DMS 273 treated with DMSO at 0.1 percent for 48 hours (cell line): ENCODE measurements at regions not wholly inside any gene's neighbourhood (a gene's known extent, or its start where the extent isn't known, plus 50 kb on each side); places are given as distances from the start of the nearest gene placed in this dataset.

ENCODE experiments used
- DNase-seq: peaks from one replicate; lab custom pipeline; 2025; lab: John Stamatoyannopoulos, UW

DNA sequence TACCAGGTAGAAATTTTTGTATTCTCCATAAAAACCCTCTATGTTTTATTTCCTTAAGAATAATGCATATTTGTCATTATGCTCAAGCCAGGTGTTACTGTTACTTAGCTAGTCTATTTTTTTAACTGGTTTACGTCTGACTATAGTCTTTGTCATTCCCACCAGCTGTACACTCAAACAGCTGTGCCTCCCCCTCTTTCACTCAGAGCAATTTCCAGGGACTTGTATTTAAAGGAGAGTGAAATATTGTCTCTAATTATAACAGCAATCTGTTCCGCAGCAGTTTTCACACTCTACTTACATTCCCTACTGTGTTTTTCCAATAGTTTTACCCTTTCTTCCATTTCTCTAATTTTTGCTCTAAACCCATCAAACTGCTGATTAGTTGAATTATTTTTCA is 813.6 kb upstream of the MIR17HG start:
- no peak for DNase-seq

DNA sequence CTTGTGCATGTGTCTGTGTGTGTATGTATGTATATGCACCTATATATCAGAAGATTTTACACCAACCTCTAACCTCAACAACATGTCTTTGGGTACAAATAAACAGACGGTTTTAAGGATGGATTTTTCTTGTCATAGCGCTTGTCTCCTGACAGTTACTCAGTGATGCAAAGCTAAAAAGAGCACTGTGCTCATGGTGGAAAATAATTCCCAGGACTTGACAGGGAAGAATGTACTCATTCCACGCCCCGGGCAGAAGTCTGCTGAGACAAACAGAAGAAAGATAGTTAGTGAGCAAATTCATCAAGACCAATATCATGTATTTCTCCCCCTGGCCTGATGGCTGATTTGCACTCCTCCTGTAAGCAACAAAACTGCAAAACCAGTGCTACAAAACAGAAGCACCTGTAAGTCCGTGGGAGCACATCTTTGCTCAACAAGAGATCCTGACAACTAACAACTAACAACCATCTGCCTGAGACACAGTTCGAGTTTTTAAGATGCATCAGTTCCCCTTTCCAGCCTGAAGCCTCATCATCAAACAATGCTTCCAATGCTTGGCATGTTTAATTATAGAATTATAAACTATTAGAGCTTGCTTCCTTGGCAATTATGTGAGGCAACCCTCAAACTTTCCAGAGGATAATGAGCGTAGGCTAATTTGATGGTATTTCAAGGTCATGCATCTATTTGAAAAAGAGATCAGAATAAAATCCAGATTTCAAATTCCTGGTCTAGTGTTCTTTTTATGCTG is 812.7 kb upstream of the MIR17HG start:
- no peak for DNase-seq

DNA sequence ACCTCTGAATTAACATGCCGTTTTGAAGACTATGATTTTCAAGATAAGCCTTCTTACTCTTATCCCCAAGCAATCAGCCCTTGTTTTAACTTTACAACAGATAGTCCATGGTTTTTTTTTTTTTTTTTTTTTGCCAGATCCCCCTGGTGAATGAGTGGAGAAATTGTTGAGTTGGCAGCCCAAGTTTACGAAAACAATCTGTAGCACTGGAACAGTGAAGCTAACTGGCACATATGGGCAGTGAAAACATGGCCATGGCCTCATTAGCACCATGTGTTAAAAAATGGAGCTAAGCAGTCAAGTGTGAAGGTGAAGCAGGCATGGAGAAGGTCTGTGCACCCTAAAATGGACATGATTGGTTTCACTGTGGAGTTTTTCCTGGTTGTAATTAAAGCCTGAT is 812.1 kb upstream of the MIR17HG start:
- DNase-seq, result no peak

DNA sequence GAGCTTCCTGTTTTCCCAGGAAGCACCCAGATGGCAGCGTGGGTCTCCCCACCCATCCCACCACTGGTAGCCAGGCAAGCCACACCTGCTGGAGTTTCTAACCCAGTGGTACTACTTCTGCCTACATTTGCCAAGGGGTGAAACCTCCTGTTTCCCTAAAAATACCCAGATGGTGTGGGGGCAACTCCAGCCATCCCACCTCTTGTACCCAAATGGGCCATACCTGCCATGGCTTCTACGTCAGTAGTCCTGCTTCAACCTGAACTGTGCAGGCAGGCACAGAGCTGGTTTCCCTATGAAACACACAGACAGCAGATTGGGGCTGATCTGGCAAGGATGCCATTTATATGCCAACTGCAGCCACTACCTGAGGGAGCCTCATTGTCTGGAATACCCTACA is 809.4 kb upstream of the MIR17HG start:
- DNase-seq, result no peak

DNA sequence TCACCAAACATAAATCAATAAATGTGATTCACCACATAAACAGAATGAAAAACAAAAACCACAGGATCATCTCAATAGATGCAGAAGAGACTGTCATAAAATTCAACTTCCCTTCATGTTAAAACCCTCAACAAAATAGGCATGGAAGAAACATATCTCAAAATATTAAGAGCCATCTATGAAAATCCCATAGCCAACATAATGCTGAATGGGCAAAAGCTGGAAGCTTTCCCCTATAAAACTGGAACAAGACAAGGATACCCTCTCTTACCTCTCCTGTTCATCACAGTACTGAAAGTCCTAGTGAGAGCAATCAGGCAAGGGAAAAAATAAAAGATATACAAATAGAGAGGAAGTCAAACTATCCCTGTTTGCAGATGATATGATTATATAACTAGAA is 806.1 kb upstream of the MIR17HG start:
- DNase-seq, result no peak

DNA sequence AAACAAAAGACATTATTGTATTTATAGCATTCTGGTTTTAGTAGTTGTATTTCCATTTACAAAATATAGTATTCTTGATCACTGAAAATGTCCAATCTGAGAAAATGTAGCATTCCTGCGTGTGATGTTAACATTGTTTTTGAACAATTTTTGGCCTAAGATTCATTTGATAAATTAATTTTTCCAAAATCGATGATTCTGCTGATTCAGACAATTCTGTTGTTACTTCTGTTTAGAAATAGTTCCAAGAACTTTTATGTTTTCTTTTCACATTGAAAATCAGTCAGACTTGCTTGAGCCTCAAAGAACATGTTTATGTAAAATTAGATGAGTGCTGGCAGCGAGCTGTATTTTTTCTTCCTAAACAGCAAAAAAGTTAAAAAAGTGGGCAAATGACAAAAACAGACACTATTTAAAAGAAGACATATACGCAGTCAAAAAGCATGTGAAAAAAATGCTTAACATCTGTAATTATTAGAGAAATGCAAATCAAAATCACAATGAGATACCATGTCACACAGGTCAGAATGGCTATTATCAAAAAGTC is 804.5 kb upstream of the MIR17HG start:
- no peak for DNase-seq

DNA sequence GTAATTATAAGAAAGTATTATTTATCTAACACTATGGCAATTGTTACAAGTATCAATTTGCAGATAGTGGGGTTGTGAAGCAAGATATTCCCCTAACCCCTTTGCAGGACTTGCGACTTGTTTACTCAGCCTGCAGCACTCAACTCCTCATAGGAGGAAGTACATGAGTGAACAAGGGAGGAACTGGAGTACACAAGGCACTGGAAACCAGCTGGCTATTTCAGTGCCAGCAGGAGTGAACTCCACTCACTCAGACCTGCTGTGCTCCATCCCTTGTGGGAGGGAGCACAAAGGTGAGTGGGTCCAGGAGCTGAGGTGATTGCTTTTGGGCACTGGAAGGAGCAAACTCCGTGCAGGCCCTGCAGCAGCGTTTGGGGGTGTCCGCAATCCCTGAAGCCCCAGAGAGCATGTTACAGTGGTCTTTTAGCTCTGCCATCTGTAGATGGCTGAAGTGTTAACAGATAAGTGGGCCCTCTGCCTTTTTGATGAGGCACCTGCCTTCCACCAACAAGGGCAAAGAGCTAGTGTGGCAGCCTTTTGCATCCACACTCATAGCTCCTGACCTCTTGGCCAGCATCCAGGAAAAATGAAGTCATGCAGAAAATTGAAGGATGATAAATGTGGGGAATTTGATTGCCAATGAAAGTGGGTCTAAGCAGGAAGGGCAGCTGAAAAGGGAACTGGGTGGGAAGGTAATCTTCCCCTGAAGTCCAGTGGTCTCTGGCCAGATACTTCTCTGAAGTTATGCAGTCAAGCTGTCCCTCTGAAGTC is 802.2 kb upstream of the MIR17HG start:
- no peak for DNase-seq

DNA sequence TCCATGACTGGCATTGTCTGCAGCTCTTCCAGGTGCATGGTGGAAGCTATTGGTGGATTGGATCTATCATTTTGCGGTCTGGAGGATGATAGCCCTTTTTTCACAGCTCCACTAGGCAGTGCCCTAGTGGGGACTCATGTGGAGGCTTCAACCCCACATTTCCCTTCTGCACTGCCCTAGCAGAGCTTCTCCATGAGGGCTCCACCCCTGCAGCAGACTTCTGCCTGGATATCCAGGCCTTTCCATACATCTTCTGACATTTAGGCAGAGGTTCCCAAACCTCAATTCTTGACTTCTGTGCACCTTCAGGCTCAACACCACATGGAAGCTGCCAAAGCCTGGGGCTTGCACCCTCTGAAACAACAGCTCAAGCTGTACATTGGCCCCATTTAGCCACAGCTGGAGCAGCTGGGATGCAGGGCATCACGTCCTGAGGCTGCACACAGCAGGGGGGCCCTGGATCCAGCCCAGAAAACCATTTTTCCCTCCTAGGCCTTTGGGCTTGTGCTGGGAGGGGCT is 800.2 kb upstream of the MIR17HG start:
- DNase-seq, result no peak

DNA sequence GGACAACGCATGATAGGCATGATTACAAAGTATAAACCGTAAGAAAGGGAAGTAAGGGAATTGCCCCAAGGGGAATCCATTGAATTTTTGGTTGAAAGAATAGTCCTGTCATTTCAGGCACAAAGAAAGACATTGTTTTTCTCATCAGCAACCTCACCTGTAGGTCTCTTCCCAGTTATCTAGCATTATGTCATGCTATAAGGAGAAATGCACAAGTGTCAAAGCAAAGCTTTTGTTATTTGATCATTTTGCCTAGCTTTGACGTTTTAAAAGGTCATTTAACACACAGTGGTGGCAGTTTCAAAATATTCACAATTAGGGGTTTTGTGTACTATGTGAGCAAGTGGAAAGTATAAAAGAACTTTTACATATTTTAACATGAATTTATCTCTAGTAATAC is 796.2 kb upstream of the MIR17HG start:
- DNase-seq, result no peak

DNA sequence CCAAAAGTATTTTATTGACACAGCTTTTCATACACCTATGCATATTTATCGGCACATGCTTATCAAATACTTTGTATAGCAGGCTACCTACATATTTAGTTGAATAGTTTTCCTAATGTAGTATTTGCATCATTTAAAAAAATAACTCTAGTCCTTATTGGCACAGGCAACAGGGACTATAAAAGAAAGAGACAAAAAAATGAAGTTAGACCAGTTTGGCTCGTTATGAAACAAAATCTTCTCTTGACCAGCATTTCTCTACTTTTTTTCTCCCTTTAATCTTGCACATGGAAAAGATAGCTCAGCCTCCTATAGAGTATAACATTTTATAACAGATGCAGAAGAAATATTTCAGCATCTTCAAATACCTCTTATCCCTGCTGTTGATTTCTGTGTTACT is 794.8 kb upstream of the MIR17HG start:
- no peak for DNase-seq

DNA sequence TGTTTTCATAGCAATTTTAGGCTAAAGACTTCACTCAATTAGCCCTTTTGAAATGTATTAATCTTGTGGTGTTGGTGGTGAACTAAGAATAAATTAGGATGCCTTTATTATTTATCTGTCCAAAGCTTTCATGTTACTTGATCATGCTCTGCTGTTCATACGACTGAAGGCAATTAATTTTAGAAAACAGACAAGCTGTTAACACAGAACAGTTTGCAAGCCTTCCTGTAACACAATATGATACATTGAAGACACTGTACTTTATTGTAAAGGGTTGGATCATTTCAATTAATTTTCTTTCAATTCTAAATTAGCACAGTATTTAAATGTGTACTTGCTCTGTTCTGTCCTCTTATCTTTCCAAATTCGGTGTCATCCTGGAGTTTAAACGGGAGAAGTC is 794.3 kb upstream of the MIR17HG start:
- DNase-seq, result no peak

DNA sequence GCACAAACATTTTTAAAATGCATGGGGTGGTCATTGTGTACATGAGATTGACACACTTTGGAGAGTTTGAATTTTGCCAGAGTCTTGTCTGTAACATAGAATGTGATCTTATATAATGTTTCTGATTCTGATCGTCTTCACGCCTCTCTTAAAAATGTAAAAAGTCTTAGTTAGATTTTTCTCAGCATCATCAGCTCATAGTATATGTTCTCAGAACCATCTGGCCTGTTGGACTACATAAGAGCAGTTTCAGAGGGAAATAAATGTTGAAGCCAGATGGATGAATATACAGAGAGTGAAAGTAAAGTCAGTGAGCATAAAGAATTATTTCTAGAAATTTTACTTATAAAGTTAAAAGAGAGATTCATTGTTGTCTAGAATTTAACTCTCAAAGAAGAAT is 789.9 kb upstream of the MIR17HG start:
- DNase-seq, result no peak

DNA sequence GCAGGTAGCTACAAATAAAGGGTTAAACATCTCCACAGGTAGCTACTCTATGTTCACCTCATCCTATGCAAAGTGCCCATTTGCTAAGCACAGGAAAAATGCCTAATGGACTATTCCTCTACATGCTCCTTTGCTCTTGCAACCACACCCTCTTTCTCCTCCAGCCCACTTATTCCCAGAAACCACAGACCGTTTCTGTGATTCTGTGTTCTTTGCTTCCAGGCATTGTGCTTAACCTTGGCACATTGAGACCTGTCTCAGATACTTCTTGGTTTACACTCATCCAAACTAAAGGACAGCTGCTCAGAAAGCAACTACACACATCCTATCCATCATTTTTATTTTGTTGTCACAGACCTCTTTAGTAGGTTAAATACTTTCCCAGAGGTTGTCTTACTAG is 785.0 kb upstream of the MIR17HG start:
- DNase-seq, result no peak

DNA sequence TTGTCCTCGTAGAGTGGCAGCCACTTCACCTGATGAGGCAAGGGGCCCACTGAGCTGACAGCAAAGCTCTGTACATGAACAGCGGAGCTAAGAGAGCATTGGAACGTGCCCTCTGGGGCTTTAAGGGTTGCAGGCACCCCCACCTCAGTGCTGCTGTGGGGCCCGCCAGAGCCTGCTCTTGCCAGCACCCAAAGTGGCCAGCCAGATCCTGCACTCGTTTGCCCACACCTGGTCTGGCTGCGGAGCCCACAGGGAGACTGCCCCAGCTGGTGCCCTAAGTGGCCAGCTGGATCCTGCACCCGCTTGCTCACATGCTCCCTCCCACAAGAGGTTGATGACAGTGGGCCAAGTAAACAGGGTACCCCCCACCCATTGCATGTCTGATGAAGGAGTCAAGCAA is 783.4 kb upstream of the MIR17HG start:
- no peak for DNase-seq

DNA sequence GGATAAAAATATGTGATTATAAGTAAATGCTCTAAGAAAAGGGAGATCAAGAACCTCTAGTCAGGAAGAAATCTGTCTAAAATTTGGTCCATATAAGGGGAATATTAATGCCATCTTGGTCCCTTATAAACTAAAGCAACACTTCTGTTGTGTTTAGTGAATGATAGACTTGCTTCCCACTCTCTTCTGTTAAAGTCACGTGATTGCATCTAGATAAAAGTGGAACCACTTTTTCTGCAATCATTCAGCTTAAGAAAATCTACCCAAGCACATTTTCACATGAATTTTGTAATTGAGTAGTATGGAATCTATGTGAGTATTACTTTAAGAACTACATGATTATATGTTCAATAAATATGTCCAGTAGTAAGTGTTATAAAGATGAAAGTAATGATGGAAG is 782.9 kb upstream of the MIR17HG start:
- no peak for DNase-seq

DNA sequence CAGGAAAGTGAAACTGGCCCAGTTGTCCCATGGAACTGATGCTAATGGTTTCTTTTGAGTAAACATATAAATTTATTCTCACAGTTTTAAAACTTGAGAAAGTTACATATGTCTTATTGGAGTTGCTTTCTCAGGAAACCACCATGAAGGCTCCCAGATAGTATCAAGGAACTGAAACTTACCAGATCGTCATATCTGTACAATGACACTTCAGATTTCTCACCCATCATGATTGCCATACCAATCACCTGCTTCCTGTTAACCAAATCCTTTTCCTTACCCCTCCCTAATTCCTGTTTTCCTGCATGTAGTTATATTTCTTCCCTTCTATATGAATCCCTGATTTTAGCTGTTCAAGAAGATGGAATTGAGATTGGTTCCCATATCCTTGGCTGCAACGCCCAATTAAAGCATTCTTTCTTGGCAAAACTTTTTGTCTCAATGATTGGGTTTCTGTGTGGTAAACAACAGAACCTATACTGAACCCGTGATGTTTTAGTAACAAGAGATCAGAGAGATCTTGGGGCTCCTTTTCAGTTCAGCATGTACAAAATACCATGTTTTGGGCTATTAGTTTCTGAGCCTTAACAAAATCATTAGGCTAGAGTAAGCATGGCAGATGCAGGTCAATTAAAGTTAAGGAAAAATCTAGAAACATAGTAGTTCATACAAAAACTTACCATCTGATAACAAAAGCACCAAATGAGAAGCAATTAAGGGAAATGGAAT is 781.3 kb upstream of the MIR17HG start:
- DNase-seq, result no peak

DNA sequence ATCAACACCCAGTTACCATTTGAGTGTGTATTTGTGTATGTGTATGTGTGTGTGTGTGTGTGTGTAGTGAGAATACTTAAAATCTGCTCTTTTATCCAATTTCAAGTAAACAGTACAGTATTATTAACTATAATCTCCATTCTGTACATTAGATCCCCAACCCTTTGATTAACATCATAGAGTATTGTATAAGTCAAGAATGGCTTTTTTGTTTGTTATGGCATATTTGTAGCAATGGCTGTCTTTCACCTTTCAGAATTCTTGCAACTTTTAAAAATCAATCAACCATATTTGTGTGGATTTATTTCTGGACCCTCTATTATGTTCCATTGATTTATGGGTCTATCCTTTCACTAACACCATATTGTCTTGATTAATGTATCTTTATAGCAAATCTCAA is 779.3 kb upstream of the MIR17HG start:
- no peak for DNase-seq

DNA sequence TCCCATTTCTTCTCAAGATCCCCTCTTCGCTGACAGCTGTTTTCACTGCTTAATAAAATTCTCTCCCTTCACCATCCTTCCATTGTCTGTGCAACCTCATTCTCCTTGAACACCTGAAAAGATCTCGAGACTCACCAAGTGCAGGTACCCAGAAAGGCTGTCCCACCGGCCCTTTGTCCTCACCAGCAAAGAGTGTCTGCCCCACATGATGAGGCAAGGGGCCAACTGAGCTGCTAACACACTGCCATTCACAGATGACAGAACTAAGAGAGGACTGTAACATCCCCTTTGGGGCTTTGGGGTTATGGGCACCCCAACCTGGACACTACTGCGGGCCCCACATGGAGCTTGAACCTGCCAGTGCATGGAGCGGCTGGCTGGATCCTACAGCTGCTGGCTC is 771.4 kb upstream of the MIR17HG start:
- DNase-seq, result no peak

DNA sequence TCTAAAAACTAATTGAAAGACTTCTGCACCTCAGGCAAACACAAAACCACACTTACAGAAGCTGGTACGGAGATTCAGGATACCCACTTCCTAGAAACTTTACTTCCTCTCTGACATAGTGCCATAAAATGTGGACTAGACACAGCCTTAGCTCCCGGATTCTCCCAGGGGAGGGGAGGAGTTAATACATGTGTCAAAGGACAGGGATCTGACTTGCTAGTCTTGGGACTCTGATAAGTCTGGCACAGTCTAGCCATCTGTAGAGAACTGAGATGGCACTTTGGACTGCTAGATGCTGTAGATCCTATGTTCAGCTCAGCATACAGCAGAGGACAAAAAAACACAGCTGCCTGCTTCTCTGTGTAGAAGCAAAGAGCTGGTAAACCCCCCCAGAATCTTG is 769.8 kb upstream of the MIR17HG start:
- DNase-seq, result no peak

DNA sequence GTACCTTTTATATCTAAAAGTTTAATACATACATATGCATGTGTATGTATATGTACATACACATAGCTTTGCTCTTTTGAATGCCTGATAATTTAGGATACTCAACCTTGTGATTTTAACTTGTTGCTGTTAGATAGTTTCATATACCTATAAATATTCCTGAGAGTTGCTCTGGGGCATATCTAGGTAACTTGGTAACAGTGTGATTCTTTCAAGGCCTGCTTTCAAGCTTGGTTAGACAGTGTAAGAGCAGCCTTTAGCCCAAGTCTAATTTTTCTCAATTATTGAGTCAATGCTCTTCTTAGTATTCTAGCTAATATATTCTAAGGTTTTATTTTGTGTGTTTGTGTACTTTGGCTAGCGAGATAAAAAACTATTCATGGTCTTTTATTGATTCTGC is 762.1 kb upstream of the MIR17HG start:
- no peak for DNase-seq

DNA sequence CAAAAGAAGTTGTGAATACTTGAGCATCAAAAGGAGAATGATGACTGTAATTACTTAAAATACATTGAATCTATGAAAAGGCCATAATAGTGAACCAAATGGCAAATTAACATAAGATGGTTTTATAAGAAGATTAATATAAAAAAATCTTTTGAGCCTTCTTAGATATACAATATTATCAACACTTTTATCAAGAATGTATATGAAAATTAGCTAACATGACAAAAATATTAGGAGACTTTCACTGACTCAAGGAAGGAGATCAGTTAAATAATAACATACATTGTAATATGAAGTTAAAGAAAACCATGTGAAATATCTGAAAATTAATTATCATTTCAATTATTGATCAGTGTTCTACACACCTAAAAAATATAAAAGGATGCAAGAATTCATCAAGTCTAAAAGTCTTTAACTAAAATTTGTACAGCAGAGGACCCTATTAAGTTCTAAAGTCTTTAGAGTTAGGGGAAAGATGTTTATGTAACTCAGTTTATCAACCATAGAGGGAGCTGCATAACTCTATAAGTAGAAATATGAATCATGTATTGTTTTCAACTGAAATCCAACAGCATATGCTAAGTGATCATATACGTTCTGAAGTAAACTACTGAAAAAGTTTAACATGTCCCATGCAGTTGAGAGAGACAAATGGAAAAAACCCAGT is 756.1 kb upstream of the MIR17HG start:
- DNase-seq, result no peak

DNA sequence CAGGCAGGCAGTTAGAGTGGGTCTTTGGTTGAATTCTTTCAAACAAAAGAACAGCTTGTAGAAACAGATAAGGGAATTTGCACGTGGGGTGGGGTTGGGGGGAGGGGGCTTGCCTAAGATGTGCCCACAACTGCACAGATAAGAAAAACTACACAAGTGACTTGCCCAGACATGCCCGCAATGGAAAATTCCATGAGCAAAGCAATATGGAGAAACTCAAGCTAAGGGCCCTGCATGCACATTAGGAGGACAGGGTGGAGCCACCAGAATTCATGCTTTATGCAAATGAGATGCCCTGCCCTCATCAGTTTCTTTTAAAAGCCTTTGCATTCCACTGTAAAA is 755.6 kb upstream of the MIR17HG start:
- DNase-seq, result no peak
